HG03520 (cell line): ENCODE measurements at regions not wholly inside any gene's neighbourhood (a gene's known extent, or its start where the extent isn't known, plus 50 kb on each side); places are given as distances from the start of the nearest gene placed in this dataset.

Experiments
- ATAC-seq: cut with Tn5 transposase; IDR thresholded peaks from one replicate; pipeline ENCODE4 v1.9.1; 2021; ENCODE audit warnings: mild to moderate bottlenecking, moderate library complexity; ENCODE audit not compliant: unreplicated experiment

DNA sequence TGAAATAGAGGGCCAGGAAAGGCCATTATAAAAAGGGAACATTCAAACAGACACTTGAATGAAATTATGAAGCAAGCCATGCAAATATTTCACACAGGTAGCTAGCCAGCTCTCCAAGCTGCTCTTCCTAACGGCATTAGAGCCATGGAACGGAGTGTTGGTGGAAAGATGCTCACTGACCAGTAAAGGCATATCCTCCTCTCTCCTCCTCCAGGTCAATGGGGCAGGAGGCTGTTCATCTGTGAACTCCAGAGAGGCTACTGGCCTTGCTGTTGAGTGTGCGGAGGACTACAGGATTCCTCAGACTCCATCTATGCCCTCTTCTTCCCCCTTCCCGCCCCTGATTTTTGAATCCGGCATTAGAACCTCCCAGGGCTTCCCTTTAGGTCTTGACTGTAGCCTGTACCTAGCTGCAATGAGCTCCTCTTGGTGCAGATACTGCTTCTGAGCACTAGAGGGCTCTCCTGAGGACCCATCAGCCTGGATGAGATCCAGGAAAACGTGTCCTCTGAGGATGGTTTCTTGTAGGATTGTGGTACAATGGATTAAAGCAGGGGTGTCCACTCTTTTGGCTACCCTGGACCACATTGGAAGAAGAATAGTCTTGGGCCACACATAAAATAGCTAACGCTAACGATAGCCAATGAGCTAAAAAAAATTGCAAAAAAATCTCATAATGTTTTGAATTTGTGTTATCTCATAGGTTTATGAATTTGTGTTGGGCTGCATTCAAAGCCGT, 162.2 kb downstream of the SREK1 start:
- peak; percentile 71 for ATAC-seq

- no peak for ATAC-seq
Measured at GRCh38 chr5:66306844-66307315, 162.8 kb downstream of the SREK1 start.

DNA sequence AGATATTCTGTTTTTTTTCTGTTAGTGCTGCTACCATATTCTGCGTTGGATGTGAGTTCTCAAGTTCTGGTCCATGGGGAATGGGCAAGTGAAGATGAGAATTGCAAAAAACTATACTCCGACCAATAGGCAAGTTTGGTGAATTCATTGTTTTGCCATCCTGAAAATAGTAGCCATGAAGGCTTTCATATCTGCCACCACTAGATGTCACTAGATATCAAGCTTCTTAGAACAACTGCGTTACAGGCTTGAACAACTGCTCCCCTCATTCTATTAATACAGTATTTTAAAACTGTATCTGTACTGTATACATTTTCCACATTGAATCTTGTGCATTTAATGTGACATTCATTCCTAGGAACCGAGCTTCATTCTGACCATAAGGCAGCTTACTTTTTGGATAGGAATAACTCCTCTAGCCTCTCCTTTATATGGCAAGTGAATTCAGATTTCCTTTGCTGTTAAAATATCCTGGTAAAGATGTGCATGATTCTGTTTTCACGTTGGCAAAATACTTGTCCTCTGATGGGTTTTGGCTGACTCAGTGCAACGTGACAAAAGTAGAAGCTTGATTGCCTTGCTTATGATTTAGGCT, 163.6 kb downstream of the SREK1 start:
- peak; percentile 74 for ATAC-seq

DNA sequence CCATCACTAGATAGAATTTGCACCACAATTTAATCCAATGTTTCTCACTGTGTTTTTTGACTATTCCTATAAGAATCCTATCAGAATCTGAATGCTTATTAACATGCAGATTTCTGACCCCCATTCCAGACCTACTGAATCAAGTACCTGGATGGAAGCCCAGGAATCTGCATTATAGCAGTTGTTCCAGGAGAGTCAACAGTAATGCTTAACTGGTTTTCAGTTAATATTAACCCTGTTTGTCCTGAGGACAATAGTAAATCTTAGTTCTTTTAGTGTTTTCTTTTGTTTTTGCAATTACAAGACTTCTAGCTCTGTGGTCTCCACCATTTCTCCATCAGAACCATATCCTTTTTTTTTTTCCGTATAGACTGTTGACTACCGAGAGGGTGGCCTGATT, 168.2 kb downstream of the SREK1 start:
- ATAC-seq = no peak

- no peak for ATAC-seq
Measured at GRCh38 chr5:66315784-66316183, 171.7 kb downstream of the SREK1 start.

DNA sequence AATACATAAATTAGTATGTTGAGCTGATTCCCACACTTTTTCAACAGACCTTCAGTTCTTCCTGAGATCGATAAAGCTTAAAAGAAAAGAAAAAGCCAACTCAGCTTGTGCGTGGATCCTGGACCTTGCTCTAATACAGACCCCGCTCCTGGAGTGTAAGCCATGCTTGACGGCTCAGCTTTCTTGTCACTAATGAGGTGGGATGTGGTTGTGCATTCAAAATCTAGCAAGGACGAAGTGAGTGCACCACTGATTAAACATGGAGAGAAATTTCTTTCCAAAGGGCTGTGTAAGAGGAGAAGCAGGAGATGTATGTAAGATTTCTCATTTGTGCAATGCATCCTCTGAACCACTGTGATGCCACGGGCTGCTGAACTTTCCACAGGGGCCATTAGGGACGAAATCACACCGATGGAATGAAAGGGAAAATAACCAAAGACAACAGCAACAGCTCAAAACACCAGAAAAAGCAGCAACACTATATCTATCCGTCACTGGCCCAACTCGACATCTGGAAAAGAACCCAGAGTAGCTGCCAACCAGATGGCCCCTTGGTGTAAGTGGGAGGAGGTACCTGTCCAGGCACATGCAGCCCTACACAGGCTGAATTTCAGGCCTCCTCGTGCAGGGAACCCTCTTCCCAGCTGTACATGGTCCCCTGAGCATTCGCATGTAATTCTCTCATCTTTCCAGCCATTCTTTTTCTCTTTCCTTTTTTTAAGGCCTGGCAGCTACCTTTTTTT, 178.9 kb downstream of the SREK1 start:
- no peak for ATAC-seq

DNA sequence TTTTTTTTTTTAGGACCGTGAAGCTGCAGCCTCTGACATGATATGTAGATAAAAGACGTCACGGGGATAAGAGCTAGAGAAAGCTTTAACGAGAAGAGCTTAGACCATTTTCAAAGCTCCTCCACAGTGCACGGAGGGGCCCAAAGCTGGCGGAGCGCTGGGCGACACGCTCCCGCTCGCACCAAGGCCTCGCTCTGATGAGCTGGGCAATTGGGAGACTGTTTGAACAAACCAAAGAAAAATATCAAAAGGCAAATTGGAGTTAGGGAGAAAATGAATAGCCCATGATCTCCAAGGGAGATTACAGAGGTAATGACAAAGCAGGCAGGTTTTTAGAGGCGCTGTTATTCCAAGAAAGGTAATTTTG, 179.4 kb downstream of the SREK1 start:
- no peak for ATAC-seq

GRCh38 chr5:66324357-66324756, 180.3 kb downstream of the SREK1 start:
- no peak for ATAC-seq

DNA sequence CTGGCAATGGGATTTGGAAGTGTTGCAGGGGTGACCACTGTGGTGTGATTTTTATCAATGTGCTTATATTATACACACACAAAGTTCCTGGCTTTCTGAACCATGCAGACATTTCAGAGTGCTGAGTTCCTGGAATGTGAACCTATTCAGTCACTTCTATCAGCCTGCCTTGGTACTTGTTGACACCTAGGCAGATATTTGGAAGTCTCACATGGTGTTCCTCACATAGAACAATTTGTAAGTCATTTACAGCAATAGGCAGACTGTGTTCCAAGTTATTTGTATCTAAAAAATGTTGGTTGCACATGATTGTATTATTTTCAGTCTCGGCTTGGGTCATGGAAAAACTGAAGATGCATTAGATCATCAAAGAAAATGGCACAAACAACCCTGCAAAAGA, 182.2 kb downstream of the SREK1 start:
- no peak for ATAC-seq

DNA sequence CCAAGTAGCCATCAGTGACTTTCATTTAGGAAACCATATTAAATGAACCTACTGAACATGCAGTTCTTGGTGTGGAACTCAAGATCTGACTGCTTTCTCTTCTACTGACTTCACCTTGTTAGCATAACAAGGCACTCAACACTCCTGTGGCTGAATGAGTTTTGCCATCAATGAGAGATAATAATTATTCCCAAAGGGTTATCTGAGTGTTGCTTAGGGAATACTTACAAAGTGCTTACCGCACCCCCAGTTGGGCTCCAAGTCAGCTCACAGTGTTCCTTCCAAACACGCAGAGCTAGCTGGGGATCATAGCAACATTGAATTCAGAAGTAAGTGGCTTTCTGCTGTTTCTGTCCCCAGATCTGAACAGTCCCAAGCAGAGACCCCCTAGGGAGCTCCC, 182.9 kb downstream of the SREK1 start:
- ATAC-seq = no peak

GRCh38 chr5:66329078-66329477, 185.0 kb downstream of the SREK1 start:
- no peak for ATAC-seq

DNA sequence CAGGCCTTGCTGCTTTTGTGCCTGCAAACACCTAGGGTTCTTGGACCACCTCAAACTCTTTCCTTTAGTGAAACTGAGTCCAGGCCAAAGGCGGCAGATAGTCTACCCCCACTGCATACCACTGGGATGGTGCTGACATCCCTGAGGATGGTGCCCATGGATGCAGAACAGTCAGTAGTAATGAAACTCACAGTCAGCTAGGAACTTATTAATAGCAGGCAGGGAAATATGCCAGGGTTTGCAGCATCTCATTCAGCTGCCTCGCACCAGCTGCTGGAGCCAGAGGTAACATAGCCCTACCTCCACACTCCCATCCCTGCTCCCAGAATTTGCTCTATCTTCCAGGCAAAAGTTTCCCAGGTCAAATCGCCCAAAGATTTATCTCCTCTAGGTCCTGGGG, 189.1 kb downstream of the SREK1 start:
- ATAC-seq = no peak

- no peak for ATAC-seq
Measured at GRCh38 chr5:66337626-66338226, 193.6 kb downstream of the SREK1 start.

DNA sequence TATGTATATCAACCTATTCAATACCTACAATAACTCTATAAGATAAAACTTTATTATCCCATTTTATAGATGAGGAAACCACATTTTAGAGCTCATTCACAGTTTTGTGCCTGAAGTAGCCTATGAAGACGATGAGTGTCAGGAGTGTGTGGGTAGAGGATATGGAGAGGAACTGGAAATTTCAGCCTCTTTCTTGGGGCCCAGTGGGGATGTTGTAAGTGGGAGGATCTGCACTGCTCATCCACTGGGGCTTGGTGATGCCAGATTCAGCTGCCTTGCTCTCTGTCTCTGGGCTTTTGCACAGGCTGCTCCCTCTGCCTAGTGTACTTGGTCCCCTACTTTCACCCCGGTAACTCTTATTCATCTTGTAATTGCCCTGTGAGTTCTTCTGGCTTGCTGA, 194.7 kb downstream of the SREK1 start:
- ATAC-seq = no peak

DNA sequence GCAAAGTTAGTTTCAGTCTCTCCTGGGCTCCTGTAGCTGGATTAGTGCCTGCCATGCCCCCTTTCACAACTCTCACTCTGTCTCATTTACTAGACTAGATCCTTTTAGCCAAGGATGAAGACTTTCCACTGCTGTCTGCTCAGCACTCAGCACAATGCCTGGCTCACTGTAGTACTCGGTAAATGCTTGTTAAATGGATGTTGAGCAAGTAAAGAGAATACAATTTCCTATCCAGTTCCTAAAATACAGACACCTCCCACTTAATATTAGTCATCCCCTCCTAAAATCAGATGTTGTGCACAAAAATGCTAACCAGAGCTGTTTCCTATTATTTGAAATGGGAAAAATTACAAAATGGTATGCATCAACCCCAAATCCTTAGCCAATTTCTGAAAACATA, 195.8 kb downstream of the SREK1 start:
- no peak for ATAC-seq

DNA sequence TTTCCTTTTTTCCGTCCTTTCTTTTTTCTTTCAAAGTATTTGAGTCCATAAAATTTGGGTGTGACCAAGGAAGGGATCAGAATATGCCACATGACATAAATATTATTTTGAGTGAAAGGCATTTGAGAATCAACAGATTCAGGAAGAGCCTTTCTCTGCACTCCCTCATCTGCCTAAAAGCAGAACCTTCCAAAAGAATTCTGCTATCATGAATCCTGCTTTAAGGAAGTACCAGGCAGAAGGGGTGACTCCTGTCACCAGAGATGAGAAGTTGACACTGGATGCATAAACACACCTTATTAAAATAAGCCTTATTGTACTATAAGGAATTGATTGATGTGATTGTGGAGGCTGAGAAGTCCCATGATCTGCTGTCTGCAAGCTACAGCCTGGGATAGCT, 196.7 kb downstream of the SREK1 start:
- no peak for ATAC-seq

DNA sequence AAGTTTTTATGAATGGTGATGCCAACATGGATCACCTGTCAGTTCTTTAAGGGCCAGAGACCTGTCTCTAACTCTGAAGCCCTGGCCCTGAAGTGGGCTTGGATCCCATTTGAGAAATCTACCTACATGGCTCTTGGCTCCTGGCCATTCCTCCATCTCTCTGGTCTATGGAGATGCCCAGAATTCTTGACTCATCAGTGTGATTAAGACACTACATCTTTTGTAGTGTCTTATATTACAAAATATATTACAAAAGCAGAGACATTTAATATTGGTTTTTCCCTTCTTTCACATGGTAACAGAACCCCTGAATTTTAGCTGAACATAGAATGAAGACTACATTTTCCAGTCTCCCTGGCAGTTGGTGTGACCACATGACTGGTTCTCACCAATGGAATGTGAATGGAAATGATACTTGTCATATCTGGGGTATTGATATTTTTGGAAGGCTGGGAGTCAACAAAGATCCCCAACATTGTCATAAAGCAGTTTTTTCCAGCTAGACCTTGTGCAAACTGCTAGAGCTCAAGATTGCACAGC, 198.3 kb downstream of the SREK1 start:
- ATAC-seq = no peak

DNA sequence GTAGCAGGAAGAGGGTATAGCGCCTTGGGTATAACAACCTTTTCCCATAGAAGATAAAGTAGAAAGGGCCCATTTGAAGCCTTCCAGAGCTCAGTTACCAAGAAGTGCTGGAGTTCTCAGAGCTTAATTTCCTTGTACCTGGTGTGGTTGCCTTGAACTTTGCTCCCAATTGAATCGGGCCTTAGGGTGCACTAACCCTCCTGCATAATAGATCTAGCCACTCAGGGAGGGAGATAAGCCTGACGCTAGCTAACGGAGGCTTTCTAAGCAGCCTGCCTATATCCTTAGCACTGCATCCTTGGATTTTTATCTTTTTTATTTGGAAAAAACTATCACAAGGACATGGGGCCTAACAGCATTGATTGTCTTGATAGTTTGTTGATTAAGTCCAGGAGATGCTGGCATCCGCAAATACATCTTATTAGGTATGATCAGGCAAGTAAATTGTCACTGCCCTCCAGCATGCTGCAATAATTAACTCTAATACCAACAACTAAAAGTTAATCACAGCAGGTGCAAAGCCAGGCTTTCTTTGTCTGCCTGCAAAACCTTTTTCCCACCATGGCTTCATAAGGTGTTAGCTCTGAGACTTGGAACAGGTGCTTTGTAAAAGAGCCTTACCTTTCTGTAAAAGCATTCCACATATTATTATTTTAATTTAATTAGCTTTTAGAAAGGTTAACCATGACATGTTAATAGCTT, 199.4 kb downstream of the SREK1 start:
- ATAC-seq = no peak

- ATAC-seq = no peak
Measured at GRCh38 chr5:66344544-66344943, 200.4 kb downstream of the SREK1 start.

DNA sequence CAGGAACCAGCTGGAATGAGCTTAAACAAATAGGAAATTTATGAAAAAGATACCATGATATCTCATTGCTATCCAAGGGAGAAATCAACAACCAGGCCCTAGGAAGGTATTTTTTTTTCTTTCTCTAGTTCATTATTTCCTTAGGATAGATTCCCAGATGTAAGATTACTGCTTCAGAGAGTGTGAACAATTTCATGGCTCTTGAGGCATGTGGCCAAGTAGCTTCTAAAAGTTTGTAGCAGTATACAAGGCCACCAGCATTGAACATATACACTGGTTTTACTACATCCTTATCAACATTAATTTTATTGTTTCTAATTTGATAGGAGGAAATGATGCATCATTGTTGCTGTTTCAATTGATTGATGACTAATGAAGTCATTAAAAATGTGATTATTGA, 201.2 kb downstream of the SREK1 start:
- no peak for ATAC-seq

GRCh38 chr5:66346869-66347268, 202.8 kb downstream of the SREK1 start:
- no peak for ATAC-seq
